ENCODE measurements at regions not wholly inside any gene's neighbourhood (a gene's known extent, or its start where the extent isn't known, plus 50 kb on each side); places are given as distances from the start of the nearest gene placed in this dataset.

DNA sequence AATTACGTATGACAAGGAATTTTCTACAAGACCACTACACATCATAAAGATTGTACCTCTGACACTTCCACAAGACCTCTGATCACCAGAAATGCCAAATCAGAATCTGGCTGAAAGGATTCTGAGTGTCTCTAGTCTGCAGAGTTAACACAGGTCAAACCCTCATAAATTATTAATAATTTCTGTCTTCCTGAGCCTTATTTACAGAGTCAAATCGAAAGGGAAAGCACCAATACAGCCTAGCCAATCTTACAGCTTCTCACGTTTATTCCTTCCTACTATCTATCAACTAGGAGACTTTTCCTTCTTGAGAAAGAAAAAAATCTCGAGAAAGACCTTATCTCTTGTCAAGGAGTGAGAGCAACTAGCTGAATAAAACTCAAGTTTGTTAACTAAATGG is 2151.6 kb downstream of the MRPL39 start:
- no peak for TF ChIP-seq EZH2phosphoT487 (IDR thresholded peaks at IDR 0.05; ENCODE audit: borderline replicate concordance)
- TF ChIP-seq, protein P1, sequence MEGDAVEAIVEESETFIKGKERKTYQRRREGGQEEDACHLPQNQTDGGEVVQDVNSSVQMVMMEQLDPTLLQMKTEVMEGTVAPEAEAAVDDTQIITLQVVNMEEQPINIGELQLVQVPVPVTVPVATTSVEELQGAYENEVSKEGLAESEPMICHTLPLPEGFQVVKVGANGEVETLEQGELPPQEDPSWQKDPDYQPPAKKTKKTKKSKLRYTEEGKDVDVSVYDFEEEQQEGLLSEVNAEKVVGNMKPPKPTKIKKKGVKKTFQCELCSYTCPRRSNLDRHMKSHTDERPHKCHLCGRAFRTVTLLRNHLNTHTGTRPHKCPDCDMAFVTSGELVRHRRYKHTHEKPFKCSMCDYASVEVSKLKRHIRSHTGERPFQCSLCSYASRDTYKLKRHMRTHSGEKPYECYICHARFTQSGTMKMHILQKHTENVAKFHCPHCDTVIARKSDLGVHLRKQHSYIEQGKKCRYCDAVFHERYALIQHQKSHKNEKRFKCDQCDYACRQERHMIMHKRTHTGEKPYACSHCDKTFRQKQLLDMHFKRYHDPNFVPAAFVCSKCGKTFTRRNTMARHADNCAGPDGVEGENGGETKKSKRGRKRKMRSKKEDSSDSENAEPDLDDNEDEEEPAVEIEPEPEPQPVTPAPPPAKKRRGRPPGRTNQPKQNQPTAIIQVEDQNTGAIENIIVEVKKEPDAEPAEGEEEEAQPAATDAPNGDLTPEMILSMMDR (conservative IDR thresholded peaks at IDR 0.05; ENCODE audit: low read length), result no peak

Data from Loucy (cell line).